Breast epithelium (tissue), 3 donors: ENCODE measurements at regions not wholly inside any gene's neighbourhood (a gene's known extent, or its start where the extent isn't known, plus 50 kb on each side); places are given as distances from the start of the nearest gene placed in this dataset.

Experiments
- CTCF ChIP-seq, 3 donors: fragments of 450-650 bp; IDR thresholded peaks; one replicate each; pipeline ENCODE4 v1.5.1; 2016 to 2017; ENCODE audit warnings: antibody characterized with exemption in 3 of 3, mild to moderate bottlenecking in 3 of 3, moderate library complexity in 3 of 3
- POLR2A ChIP-seq: fragments of 450-650 bp; IDR thresholded peaks from one replicate; pipeline ENCODE4 v1.6.1; 2016; ENCODE audit warnings: antibody characterized with exemption, mild to moderate bottlenecking, moderate library complexity
- POLR2AphosphoS5 ChIP-seq, 3 donors: sonication (generic); formaldehyde crosslinking; IDR thresholded peaks; one replicate each; pipeline ENCODE4 v1.6.1; 2017; ENCODE audit warnings: antibody characterized with exemption in 3 of 3

GRCh38 chr5:105593011-105593760 lies 2030.6 kb upstream of the NUDT12 start:
- no peak for TF ChIP-seq CTCF (IDR thresholded peaks at IDR 0.05)
- no peak for TF ChIP-seq POLR2A
- TF ChIP-seq POLR2AphosphoS5 (IDR thresholded peaks at IDR 0.05) = no peak
